ENCODE measurements at regions not wholly inside any gene's neighbourhood (a gene's known extent, or its start where the extent isn't known, plus 50 kb on each side); places are given as distances from the start of the nearest gene placed in this dataset.

GRCh38 chr7:131174391-131174790 lies 153.3 kb upstream of the MKLN1 start:
- no peak overlapping the region for H3K27ac Mint-ChIP-seq
- H3K36me3 Mint-ChIP-seq (ENCODE audit: low read depth): no peaks in the 10 kb centered on the region
- H3K4me1 Mint-ChIP-seq (ENCODE audit: low read depth): no peaks in the 10 kb centered on the region
- no peaks in the 10 kb centered on the region for H3K9me3 Mint-ChIP-seq
- no peak for DNase-seq (ENCODE audit: low spot score)
- no peak overlapping the region for H3K4me3 Mint-ChIP-seq
- peaks cover 6% of the 10 kb centered on the region for H3K27me3 Mint-ChIP-seq (ENCODE audit: low read depth)

GRCh38 chr7:131174855-131175254 lies 152.8 kb upstream of the MKLN1 start:
- H3K4me3 Mint-ChIP-seq: no peak overlapping the region
- no peaks in the 10 kb centered on the region for H3K9me3 Mint-ChIP-seq
- DNase-seq (ENCODE audit: low spot score): no peak
- H3K27ac Mint-ChIP-seq: no peak overlapping the region
- H3K4me1 Mint-ChIP-seq (ENCODE audit: low read depth): no peaks in the 10 kb centered on the region
- H3K36me3 Mint-ChIP-seq (ENCODE audit: low read depth): no peaks in the 10 kb centered on the region
- H3K27me3 Mint-ChIP-seq (ENCODE audit: low read depth): peaks cover 5% of the 10 kb centered on the region

GRCh38 chr7:131182446-131183058 lies 145.1 kb upstream of the MKLN1 start:
- no peak for DNase-seq (ENCODE audit: low spot score)
- peak overlapping the region; percentile 8 for H3K4me3 Mint-ChIP-seq
- no peak overlapping the region for H3K27ac Mint-ChIP-seq
- peaks cover 26% of the 10 kb centered on the region for H3K4me1 Mint-ChIP-seq (ENCODE audit: low read depth)
- no peaks in the 10 kb centered on the region for H3K9me3 Mint-ChIP-seq
- H3K36me3 Mint-ChIP-seq (ENCODE audit: low read depth): no peaks in the 10 kb centered on the region
- H3K27me3 Mint-ChIP-seq (ENCODE audit: low read depth): no peaks in the 10 kb centered on the region

- Mint-ChIP-seq H3K36me3 (ENCODE audit: low read depth) (no peaks in the 10 kb centered on the region), H3K27ac (peak overlapping the region; percentile 70), H3K4me3 (peak overlapping the region; percentile 32), H3K27me3 (ENCODE audit: low read depth) (no peaks in the 10 kb centered on the region), H3K9me3 (no peaks in the 10 kb centered on the region), H3K4me1 (ENCODE audit: low read depth) (peaks cover 31% of the 10 kb centered on the region)
- no peak for DNase-seq (ENCODE audit: low spot score)
Observed at GRCh38 chr7:131183072-131183471, 144.6 kb upstream of the MKLN1 start.

- Mint-ChIP-seq H3K4me3 (peak overlapping the region; percentile 61), H3K36me3 (ENCODE audit: low read depth) (no peaks in the 10 kb centered on the region), H3K27me3 (ENCODE audit: low read depth) (no peaks in the 10 kb centered on the region), H3K4me1 (ENCODE audit: low read depth) (peaks cover 37% of the 10 kb centered on the region), H3K27ac (peak overlapping the region; percentile 83), H3K9me3 (no peaks in the 10 kb centered on the region)
- DNase-seq (ENCODE audit: low spot score): no peak
Observed at GRCh38 chr7:131183611-131184119, 144.0 kb upstream of the MKLN1 start.

GRCh38 chr7:131186816-131187215 lies 140.9 kb upstream of the MKLN1 start:
- H3K27me3 Mint-ChIP-seq (ENCODE audit: low read depth): no peaks in the 10 kb centered on the region
- peak overlapping the region; percentile 9 for H3K27ac Mint-ChIP-seq
- no peak overlapping the region for H3K4me3 Mint-ChIP-seq
- no peak for DNase-seq (ENCODE audit: low spot score)
- H3K36me3 Mint-ChIP-seq (ENCODE audit: low read depth): no peaks in the 10 kb centered on the region
- no peaks in the 10 kb centered on the region for H3K9me3 Mint-ChIP-seq
- peaks cover 63% of the 10 kb centered on the region for H3K4me1 Mint-ChIP-seq (ENCODE audit: low read depth)

- Mint-ChIP-seq H3K9me3 (no peaks in the 10 kb centered on the region), H3K27me3 (ENCODE audit: low read depth) (no peaks in the 10 kb centered on the region), H3K4me1 (ENCODE audit: low read depth) (peaks cover 48% of the 10 kb centered on the region), H3K4me3 (peak overlapping the region; percentile 56), H3K27ac (peak overlapping the region; percentile 90), H3K36me3 (ENCODE audit: low read depth) (no peaks in the 10 kb centered on the region)
- peak; percentile 72 for DNase-seq (ENCODE audit: low spot score)
Observed at GRCh38 chr7:131188367-131189339, 139.0 kb upstream of the MKLN1 start.

- Mint-ChIP-seq H3K27me3 (ENCODE audit: low read depth) (no peaks in the 10 kb centered on the region), H3K4me1 (ENCODE audit: low read depth) (peaks cover 41% of the 10 kb centered on the region), H3K4me3 (no peak overlapping the region), H3K27ac (peak overlapping the region; percentile 90), H3K36me3 (ENCODE audit: low read depth) (no peaks in the 10 kb centered on the region), H3K9me3 (no peaks in the 10 kb centered on the region)
- no peak for DNase-seq (ENCODE audit: low spot score)
Observed at GRCh38 chr7:131189488-131189887, 138.2 kb upstream of the MKLN1 start.

GRCh38 chr7:131190146-131190545 lies 137.5 kb upstream of the MKLN1 start:
- H3K9me3 Mint-ChIP-seq: no peaks in the 10 kb centered on the region
- H3K4me1 Mint-ChIP-seq (ENCODE audit: low read depth): peaks cover 41% of the 10 kb centered on the region
- DNase-seq (ENCODE audit: low spot score): no peak
- H3K36me3 Mint-ChIP-seq (ENCODE audit: low read depth): no peaks in the 10 kb centered on the region
- H3K27ac Mint-ChIP-seq: no peak overlapping the region
- H3K4me3 Mint-ChIP-seq: no peak overlapping the region
- no peaks in the 10 kb centered on the region for H3K27me3 Mint-ChIP-seq (ENCODE audit: low read depth)

- no peaks in the 10 kb centered on the region for H3K27me3 Mint-ChIP-seq (ENCODE audit: low read depth)
- peak overlapping the region; percentile 27 for H3K27ac Mint-ChIP-seq
- no peak overlapping the region for H3K4me3 Mint-ChIP-seq
- H3K36me3 Mint-ChIP-seq (ENCODE audit: low read depth): no peaks in the 10 kb centered on the region
- no peak for DNase-seq (ENCODE audit: low spot score)
- no peaks in the 10 kb centered on the region for H3K9me3 Mint-ChIP-seq
- H3K4me1 Mint-ChIP-seq (ENCODE audit: low read depth): peaks cover 41% of the 10 kb centered on the region
Observed at GRCh38 chr7:131190581-131190980, 137.1 kb upstream of the MKLN1 start.

GRCh38 chr7:131194070-131194865 lies 133.4 kb upstream of the MKLN1 start:
- peaks cover 27% of the 10 kb centered on the region for H3K4me1 Mint-ChIP-seq (ENCODE audit: low read depth)
- H3K36me3 Mint-ChIP-seq (ENCODE audit: low read depth): no peaks in the 10 kb centered on the region
- H3K9me3 Mint-ChIP-seq: no peaks in the 10 kb centered on the region
- H3K4me3 Mint-ChIP-seq: no peak overlapping the region
- no peak for DNase-seq (ENCODE audit: low spot score)
- H3K27ac Mint-ChIP-seq: no peak overlapping the region
- H3K27me3 Mint-ChIP-seq (ENCODE audit: low read depth): no peaks in the 10 kb centered on the region

- DNase-seq (ENCODE audit: low spot score): no peak
- H3K36me3 Mint-ChIP-seq (ENCODE audit: low read depth): no peaks in the 10 kb centered on the region
Observed at GRCh38 chr7:131196803-131197202, 130.9 kb upstream of the MKLN1 start.

GRCh38 chr7:131197920-131198615 lies 129.6 kb upstream of the MKLN1 start:
- Mint-ChIP-seq H3K27ac (no peak overlapping the region), H3K27me3 (ENCODE audit: low read depth) (no peaks in the 10 kb centered on the region)
- DNase-seq (ENCODE audit: low spot score): no peak

More at GRCh38 chr7:131196803-131197202, 130.9 kb upstream of the MKLN1 start:
- H3K9me3 Mint-ChIP-seq: no peaks in the 10 kb centered on the region
- H3K27me3 Mint-ChIP-seq (ENCODE audit: low read depth): no peaks in the 10 kb centered on the region
- no peak overlapping the region for H3K4me3 Mint-ChIP-seq
- H3K4me1 Mint-ChIP-seq (ENCODE audit: low read depth): peaks cover 5% of the 10 kb centered on the region
- H3K27ac Mint-ChIP-seq: no peak overlapping the region

More at GRCh38 chr7:131197920-131198615, 129.6 kb upstream of the MKLN1 start:
- Mint-ChIP-seq H3K9me3 (no peaks in the 10 kb centered on the region), H3K36me3 (ENCODE audit: low read depth) (no peaks in the 10 kb centered on the region), H3K4me3 (no peak overlapping the region), H3K4me1 (ENCODE audit: low read depth) (peaks cover 5% of the 10 kb centered on the region)

Data from T-helper 2 cell treated with Interferon-gamma antibody and Interleukin-4, amounts not matched to agents 5 μg/mL and 100 μg/mL, for 36 hours (primary cell).